22Rv1 (cell line): ENCODE measurements at regions not wholly inside any gene's neighbourhood (a gene's known extent, or its start where the extent isn't known, plus 50 kb on each side); places are given as distances from the start of the nearest gene placed in this dataset.

Source experiments
- H3K27ac ChIP-seq: fragments of 450-650 bp; 2 replicates; pipeline ENCODE4 v1.5.1; 2017
- ZFX ChIP-seq: fragments of 450-650 bp; IDR thresholded peaks from 2 replicates; pipeline ENCODE4 v1.6.1; 2017; ENCODE audit warnings: antibody characterized with exemption, borderline replicate concordance
- TF ChIP-seq, protein P1 (sequence below): fragments of 450-650 bp; IDR thresholded peaks from 2 replicates; pipeline ENCODE4 v1.5.1; 2017; ENCODE audit warnings: mild to moderate bottlenecking

DNA sequence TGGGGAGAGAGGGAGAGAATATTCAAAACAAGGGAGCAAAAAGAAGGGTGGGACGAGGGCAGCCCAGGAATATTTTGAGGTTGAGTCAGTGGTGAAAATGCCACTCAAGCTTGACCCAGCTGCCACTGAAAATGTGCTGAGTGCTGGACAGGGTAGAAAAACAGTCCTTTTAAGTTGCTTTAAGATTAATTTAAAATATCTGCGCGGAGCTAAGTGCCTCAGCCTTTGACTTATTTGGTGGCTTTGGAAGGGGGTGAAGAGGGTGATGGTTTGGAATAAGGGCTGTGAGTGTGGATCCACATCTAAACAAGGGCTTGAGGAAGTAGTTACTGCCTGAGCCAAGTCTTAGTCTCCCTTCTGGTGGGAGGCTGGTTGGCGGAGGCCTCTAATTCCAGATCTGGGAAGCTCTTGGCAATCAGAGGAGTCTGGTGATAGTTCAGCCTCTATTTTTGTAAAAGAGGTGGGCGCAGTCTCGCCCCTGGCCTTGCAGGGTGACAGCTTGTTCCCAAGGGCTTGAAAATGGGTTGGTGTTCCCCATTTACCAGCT is 280.8 kb upstream of the ROPN1 start:
- TF ChIP-seq, protein P1, sequence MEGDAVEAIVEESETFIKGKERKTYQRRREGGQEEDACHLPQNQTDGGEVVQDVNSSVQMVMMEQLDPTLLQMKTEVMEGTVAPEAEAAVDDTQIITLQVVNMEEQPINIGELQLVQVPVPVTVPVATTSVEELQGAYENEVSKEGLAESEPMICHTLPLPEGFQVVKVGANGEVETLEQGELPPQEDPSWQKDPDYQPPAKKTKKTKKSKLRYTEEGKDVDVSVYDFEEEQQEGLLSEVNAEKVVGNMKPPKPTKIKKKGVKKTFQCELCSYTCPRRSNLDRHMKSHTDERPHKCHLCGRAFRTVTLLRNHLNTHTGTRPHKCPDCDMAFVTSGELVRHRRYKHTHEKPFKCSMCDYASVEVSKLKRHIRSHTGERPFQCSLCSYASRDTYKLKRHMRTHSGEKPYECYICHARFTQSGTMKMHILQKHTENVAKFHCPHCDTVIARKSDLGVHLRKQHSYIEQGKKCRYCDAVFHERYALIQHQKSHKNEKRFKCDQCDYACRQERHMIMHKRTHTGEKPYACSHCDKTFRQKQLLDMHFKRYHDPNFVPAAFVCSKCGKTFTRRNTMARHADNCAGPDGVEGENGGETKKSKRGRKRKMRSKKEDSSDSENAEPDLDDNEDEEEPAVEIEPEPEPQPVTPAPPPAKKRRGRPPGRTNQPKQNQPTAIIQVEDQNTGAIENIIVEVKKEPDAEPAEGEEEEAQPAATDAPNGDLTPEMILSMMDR = no peak
- TF ChIP-seq ZFX = no peak
- no peak overlapping the region for H3K27ac ChIP-seq

DNA sequence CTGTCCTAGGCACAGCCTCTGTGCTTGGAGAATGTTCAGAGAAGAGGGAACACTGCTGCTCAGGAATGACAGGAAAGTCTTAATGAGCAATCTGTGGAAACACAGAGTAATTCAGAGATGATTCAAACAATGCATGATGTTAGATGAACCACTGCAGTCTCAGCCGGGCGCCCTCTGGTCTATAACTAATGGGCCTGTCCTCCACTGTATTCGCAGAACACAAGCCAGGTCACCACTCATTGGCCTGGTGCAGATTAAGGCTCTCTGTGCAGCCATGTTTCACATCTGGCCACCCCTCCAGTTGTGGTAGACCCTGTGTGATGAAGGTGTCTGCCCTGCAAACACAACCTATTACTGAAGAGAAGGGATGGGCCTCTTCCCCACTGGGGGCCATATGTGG is 281.7 kb upstream of the ROPN1 start:
- no peak for TF ChIP-seq ZFX
- TF ChIP-seq, protein P1 = no peak
- no peak overlapping the region for H3K27ac ChIP-seq

DNA sequence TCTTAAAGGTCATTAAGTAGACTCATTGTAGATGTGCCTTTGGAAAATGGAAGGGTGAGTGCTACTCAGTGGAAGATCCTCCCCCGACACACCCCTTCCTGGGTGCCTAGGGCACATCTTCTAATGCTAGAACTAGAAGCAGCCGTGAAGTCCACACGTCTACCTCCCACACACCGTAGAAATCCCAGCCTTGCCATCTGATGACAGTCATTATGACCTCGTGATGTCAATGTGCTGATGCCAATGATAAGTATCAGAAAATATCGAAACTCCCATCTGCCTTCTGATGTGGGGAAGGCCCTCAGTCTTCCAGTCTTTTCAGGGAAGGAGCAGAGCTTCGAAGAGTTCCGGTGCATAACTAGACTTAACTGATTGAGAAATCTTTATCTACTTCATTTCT is 282.1 kb upstream of the ROPN1 start:
- no peak overlapping the region for H3K27ac ChIP-seq
- TF ChIP-seq ZFX = no peak
- TF ChIP-seq, protein P1 = no peak

DNA sequence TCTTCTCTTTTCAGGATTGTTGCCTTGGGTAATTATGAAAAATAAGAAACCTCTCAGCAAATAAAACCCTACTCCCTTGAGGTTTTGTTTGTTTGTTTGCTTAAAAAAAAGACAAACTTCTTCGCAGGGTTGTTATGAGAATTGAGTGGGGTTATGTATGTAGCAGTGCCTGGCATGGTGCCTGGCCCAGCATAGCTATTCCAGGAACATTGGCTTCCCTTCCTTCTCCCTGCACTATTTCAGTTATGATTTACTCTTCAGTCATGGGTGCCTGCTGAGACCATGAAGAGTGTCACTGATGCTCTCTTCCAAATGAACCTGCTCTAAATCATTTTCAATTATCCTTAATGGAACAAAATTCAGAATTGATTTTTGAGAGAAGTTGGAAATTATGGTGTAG is 283.5 kb upstream of the ROPN1 start:
- H3K27ac ChIP-seq = no peak overlapping the region
- TF ChIP-seq, protein P1 = no peak
- TF ChIP-seq ZFX = no peak

DNA sequence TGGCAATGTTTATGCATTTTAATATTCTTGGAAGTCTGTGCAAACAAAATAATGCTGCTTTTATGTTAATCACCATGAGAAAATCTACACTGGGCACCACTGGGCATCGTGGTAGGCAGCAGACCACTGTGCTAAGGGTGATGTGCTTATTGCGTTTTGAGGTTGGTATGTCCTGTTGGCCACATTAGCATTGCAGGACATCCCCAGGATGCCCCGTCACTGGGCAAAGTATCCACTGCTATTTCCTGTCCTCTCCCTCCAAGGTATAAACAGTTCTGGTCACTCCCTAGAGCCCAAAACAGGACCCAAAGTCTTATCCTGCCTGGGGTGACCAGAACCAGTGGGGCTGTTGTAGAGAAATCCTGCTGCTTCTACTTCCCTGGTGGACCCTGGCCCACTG is 284.2 kb upstream of the ROPN1 start:
- no peak overlapping the region for H3K27ac ChIP-seq
- no peak for TF ChIP-seq ZFX
- TF ChIP-seq, protein P1 = no peak

DNA sequence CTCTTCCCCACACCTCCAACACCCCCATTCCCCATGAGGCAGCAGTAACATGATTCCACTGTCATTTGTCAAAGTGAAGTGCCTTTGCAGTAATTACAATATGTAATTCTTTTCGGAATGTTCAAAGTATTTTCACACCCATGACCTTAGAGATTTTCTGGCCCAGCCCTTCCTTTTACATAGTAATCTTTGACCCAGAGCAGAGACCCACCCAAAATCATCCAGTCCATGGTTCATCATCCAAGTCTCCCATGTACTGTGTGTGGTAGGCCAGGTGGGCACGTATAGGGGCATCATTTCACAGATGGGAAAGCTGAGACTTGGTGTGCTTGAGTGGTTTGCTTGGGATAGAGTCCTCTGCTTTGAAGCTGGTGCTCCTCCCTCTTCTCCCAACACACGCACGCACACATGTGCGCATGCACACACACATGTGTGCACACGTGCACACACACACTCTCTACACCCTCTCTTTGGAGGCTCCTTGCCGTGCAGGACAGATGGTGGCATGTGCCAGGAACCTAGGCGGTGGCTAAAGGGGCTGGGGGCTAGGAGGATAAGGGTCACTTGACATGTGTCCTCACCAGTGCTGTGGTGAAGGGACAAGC is 284.7 kb upstream of the ROPN1 start:
- H3K27ac ChIP-seq = no peak overlapping the region
- TF ChIP-seq ZFX = no peak
- TF ChIP-seq, protein P1 = no peak

DNA sequence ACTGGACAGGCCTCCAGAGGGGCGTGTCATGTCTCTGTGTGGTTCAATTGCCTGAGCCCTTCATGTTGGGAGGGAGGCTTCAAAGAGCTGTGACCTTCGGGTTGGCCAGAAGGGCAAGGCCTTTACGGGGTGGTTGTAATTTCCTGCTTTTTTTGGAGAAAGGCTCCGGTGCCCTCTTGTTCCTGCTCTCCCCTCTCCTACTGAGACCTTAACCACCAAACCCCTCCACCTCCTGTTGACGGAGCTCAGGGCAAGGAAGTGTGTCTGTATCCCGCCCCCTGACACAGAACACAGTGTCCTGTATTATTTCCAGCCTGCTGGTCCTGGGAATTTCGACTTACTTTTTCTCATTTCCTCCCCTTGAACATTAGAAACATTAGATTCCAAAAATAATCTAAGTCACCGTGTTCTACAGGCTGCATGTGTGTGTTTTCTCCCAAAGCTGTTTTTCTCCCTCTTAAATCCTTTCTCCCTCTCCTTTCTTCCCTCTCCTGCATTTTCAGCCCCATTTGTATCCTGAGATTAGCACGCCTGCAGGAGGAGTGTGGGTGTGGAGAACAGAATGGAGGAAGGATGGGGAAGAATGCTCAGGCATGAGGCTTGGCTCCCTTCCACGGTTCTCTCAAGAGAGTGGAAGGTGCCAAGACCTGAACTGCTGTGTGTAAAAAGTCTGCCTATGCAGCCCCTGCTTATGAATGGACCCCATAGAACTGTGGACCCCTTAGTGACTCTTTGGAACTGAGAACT is 285.4 kb upstream of the ROPN1 start:
- no peak overlapping the region for H3K27ac ChIP-seq
- TF ChIP-seq, protein P1 = no peak
- TF ChIP-seq ZFX = no peak
